Memory B cell (primary cell): ENCODE measurements at regions not wholly inside any gene's neighbourhood (a gene's known extent, or its start where the extent isn't known, plus 50 kb on each side); places are given as distances from the start of the nearest gene placed in this dataset.

Source experiments
- ATAC-seq: fragments of 150-1000 bp; cut with Tn5 transposase; 2 replicates; pipeline ENCODE4 v1.10.0; 2021; ENCODE audit warnings: low read depth, mild to moderate bottlenecking, moderate library complexity
- DNase-seq, 2 donors: peaks; one replicate each; pipeline ENCODE4 v3.0.0; 2022; ENCODE audit warnings: low spot score in 2 of 2
- H3K27ac Mint-ChIP-seq: one replicate; pipeline ENCODE4 v1.8.0; 2022; ENCODE audit warnings: mild to moderate bottlenecking, moderate library complexity, mixed read lengths
- H3K27me3 Mint-ChIP-seq: one replicate; pipeline ENCODE4 v1.8.0; 2022; ENCODE audit warnings: mixed read lengths
- H3K36me3 Mint-ChIP-seq: one replicate; pipeline ENCODE4 v1.8.0; 2022; ENCODE audit warnings: mild to moderate bottlenecking, mixed read lengths
- H3K4me1 Mint-ChIP-seq: one replicate; pipeline ENCODE4 v1.8.0; 2022; ENCODE audit warnings: mixed read lengths
- H3K4me3 Mint-ChIP-seq: one replicate; pipeline ENCODE4 v1.8.0; 2022; ENCODE audit warnings: mild to moderate bottlenecking, moderate library complexity, mixed read lengths
- H3K9me3 Mint-ChIP-seq: one replicate; pipeline ENCODE4 v1.8.0; 2022; ENCODE audit warnings: mixed read lengths

- no peak for DNase-seq
- Mint-ChIP-seq H3K36me3 (no peaks in the 10 kb centered on the region), H3K27me3 (peaks cover 9% of the 10 kb centered on the region), H3K27ac (no peak overlapping the region), H3K9me3 (no peaks in the 10 kb centered on the region), H3K4me1 (no peaks in the 10 kb centered on the region), H3K4me3 (no peak overlapping the region)
- ATAC-seq, result no peak
These were observed 200.3 kb upstream of the B3GAT1 start for GRCh38 chr11:134612140-134613030.

GRCh38 chr11:134611537-134611936 lies 199.5 kb upstream of the B3GAT1 start:
- no peak overlapping the region for H3K4me3 Mint-ChIP-seq
- no peaks in the 10 kb centered on the region for H3K4me1 Mint-ChIP-seq
- no peak for ATAC-seq
- no peak for DNase-seq
- no peaks in the 10 kb centered on the region for H3K9me3 Mint-ChIP-seq
- H3K36me3 Mint-ChIP-seq, result no peaks in the 10 kb centered on the region
- H3K27me3 Mint-ChIP-seq, result peaks cover 9% of the 10 kb centered on the region
- no peak overlapping the region for H3K27ac Mint-ChIP-seq

GRCh38 chr11:134610116-134610910 lies 198.3 kb upstream of the B3GAT1 start:
- Mint-ChIP-seq H3K4me1 (no peaks in the 10 kb centered on the region), H3K36me3 (no peaks in the 10 kb centered on the region), H3K27ac (no peak overlapping the region), H3K4me3 (no peak overlapping the region), H3K27me3 (peaks cover 9% of the 10 kb centered on the region), H3K9me3 (peaks cover 2% of the 10 kb centered on the region)
- no peak for DNase-seq
- ATAC-seq, result no peak

GRCh38 chr11:134609361-134610115 lies 197.5 kb upstream of the B3GAT1 start:
- H3K36me3 Mint-ChIP-seq, result no peaks in the 10 kb centered on the region
- ATAC-seq, result no peak
- peaks cover 2% of the 10 kb centered on the region for H3K9me3 Mint-ChIP-seq
- peaks cover 9% of the 10 kb centered on the region for H3K27me3 Mint-ChIP-seq
- H3K4me1 Mint-ChIP-seq, result no peaks in the 10 kb centered on the region
- DNase-seq, result no peak
- H3K27ac Mint-ChIP-seq, result no peak overlapping the region
- H3K4me3 Mint-ChIP-seq, result no peak overlapping the region

GRCh38 chr11:134607963-134608750 lies 196.1 kb upstream of the B3GAT1 start:
- Mint-ChIP-seq H3K4me1 (no peaks in the 10 kb centered on the region), H3K36me3 (no peaks in the 10 kb centered on the region), H3K27me3 (peaks cover 1% of the 10 kb centered on the region), H3K9me3 (peaks cover 2% of the 10 kb centered on the region), H3K27ac (no peak overlapping the region), H3K4me3 (no peak overlapping the region)
- DNase-seq (no peak), ATAC-seq (no peak)

- Mint-ChIP-seq H3K27me3 (peaks cover 3% of the 10 kb centered on the region), H3K4me1 (no peaks in the 10 kb centered on the region), H3K4me3 (no peak overlapping the region), H3K9me3 (peaks cover 2% of the 10 kb centered on the region), H3K36me3 (no peaks in the 10 kb centered on the region), H3K27ac (no peak overlapping the region)
- DNase-seq (no peak), ATAC-seq (no peak)
These were observed 194.2 kb upstream of the B3GAT1 start for GRCh38 chr11:134606251-134606650.

- peaks cover 3% of the 10 kb centered on the region for H3K27me3 Mint-ChIP-seq
- no peak overlapping the region for H3K27ac Mint-ChIP-seq
- no peak for DNase-seq
These were observed 192.8 kb upstream of the B3GAT1 start for GRCh38 chr11:134604886-134605285.

GRCh38 chr11:134599299-134599771 lies 187.3 kb upstream of the B3GAT1 start:
- Mint-ChIP-seq H3K27me3 (peaks cover 5% of the 10 kb centered on the region), H3K4me1 (peaks cover 2% of the 10 kb centered on the region), H3K4me3 (no peak overlapping the region), H3K36me3 (no peaks in the 10 kb centered on the region), H3K27ac (no peak overlapping the region), H3K9me3 (no peaks in the 10 kb centered on the region)
- ATAC-seq (no peak), DNase-seq (no peak)

More at GRCh38 chr11:134604886-134605285, 192.8 kb upstream of the B3GAT1 start:
- H3K4me1 Mint-ChIP-seq, result peaks cover 2% of the 10 kb centered on the region
- no peaks in the 10 kb centered on the region for H3K36me3 Mint-ChIP-seq
- no peak for ATAC-seq
- H3K9me3 Mint-ChIP-seq, result peaks cover 2% of the 10 kb centered on the region
- no peak overlapping the region for H3K4me3 Mint-ChIP-seq

GRCh38 chr11:134598368-134598767 lies 186.3 kb upstream of the B3GAT1 start:
- no peak for DNase-seq
- Mint-ChIP-seq H3K4me1 (peaks cover 2% of the 10 kb centered on the region), H3K27me3 (peaks cover 5% of the 10 kb centered on the region), H3K9me3 (no peaks in the 10 kb centered on the region), H3K27ac (no peak overlapping the region), H3K36me3 (no peaks in the 10 kb centered on the region), H3K4me3 (no peak overlapping the region)
- ATAC-seq, result no peak

GRCh38 chr11:134597452-134597851 lies 185.4 kb upstream of the B3GAT1 start:
- no peak for ATAC-seq
- no peak overlapping the region for H3K4me3 Mint-ChIP-seq
- peaks cover 5% of the 10 kb centered on the region for H3K27me3 Mint-ChIP-seq
- H3K36me3 Mint-ChIP-seq, result no peaks in the 10 kb centered on the region
- no peak for DNase-seq
- H3K27ac Mint-ChIP-seq, result no peak overlapping the region
- H3K4me1 Mint-ChIP-seq, result peaks cover 2% of the 10 kb centered on the region
- no peaks in the 10 kb centered on the region for H3K9me3 Mint-ChIP-seq

- H3K36me3 Mint-ChIP-seq, result no peaks in the 10 kb centered on the region
- peaks cover 2% of the 10 kb centered on the region for H3K4me1 Mint-ChIP-seq
- ATAC-seq (no peak), DNase-seq (no peak)
- no peaks in the 10 kb centered on the region for H3K9me3 Mint-ChIP-seq
- no peak overlapping the region for H3K27ac Mint-ChIP-seq
- no peak overlapping the region for H3K4me3 Mint-ChIP-seq
- peaks cover 4% of the 10 kb centered on the region for H3K27me3 Mint-ChIP-seq
These were observed 184.4 kb upstream of the B3GAT1 start for GRCh38 chr11:134596404-134596803.

GRCh38 chr11:134592391-134592990 lies 180.4 kb upstream of the B3GAT1 start:
- Mint-ChIP-seq H3K36me3 (no peaks in the 10 kb centered on the region), H3K4me1 (peaks cover 3% of the 10 kb centered on the region), H3K4me3 (no peak overlapping the region), H3K27me3 (peaks cover 3% of the 10 kb centered on the region), H3K27ac (no peak overlapping the region), H3K9me3 (peaks cover 2% of the 10 kb centered on the region)
- DNase-seq (no peak), ATAC-seq (no peak)

GRCh38 chr11:134591338-134591737 lies 179.3 kb upstream of the B3GAT1 start:
- Mint-ChIP-seq H3K9me3 (peaks cover 2% of the 10 kb centered on the region), H3K4me1 (peaks cover 6% of the 10 kb centered on the region), H3K36me3 (no peaks in the 10 kb centered on the region), H3K27me3 (peaks cover 4% of the 10 kb centered on the region), H3K4me3 (no peak overlapping the region), H3K27ac (no peak overlapping the region)
- no peak for ATAC-seq
- DNase-seq, result no peak
